Stimulated activated CD4-positive, alpha-beta T cell treated with anti-CD3 and anti-CD28 coated beads, Interleukin-2, amount 100 ng/mL, for 24 hours (primary cell): ENCODE measurements at regions not wholly inside any gene's neighbourhood (a gene's known extent, or its start where the extent isn't known, plus 50 kb on each side); places are given as distances from the start of the nearest gene placed in this dataset.

ENCODE experiments used
- DNase-seq, 2 donors: peaks; one replicate each; pipeline ENCODE4 v3.0.0-alpha.2; 2020

GRCh38 chr11:135075740-135076139 lies 663.7 kb upstream of the B3GAT1 start:
- peak; percentile 62 to 72 for DNase-seq

GRCh38 chr11:135074397-135074998 lies 662.5 kb upstream of the B3GAT1 start:
- no peak for DNase-seq

GRCh38 chr11:135073870-135074269 lies 661.8 kb upstream of the B3GAT1 start:
- DNase-seq, result no peak

- DNase-seq, result no peak
Observed at GRCh38 chr11:135073381-135073780, 661.3 kb upstream of the B3GAT1 start.

- no peak for DNase-seq
Observed at GRCh38 chr11:135069890-135070289, 657.8 kb upstream of the B3GAT1 start.

- no peak for DNase-seq
Observed at GRCh38 chr11:135069063-135069462, 657.0 kb upstream of the B3GAT1 start.

- DNase-seq, result no peak
Observed at GRCh38 chr11:135062994-135063393, 651.0 kb upstream of the B3GAT1 start.

GRCh38 chr11:135061166-135061565 lies 649.1 kb upstream of the B3GAT1 start:
- no peak for DNase-seq

- DNase-seq, result no peak
Observed at GRCh38 chr11:135046986-135047385, 634.9 kb upstream of the B3GAT1 start.

- no peak for DNase-seq
Observed at GRCh38 chr11:135046556-135046955, 634.5 kb upstream of the B3GAT1 start.

GRCh38 chr11:135043434-135043833 lies 631.4 kb upstream of the B3GAT1 start:
- no peak for DNase-seq

GRCh38 chr11:135037828-135038227 lies 625.8 kb upstream of the B3GAT1 start:
- DNase-seq, result no peak

- no peak for DNase-seq
Observed at GRCh38 chr11:135036488-135037297, 624.7 kb upstream of the B3GAT1 start.

GRCh38 chr11:135035282-135035681 lies 623.2 kb upstream of the B3GAT1 start:
- DNase-seq, result no peak

GRCh38 chr11:135033540-135033939 lies 621.5 kb upstream of the B3GAT1 start:
- no peak for DNase-seq

- no peak for DNase-seq
Observed at GRCh38 chr11:135031205-135031989, 619.4 kb upstream of the B3GAT1 start.

- DNase-seq, result peak in 1 of 2 donors; percentile 19
Observed at GRCh38 chr11:135027461-135027860, 615.4 kb upstream of the B3GAT1 start.

- DNase-seq, result no peak
Observed at GRCh38 chr11:135023499-135023898, 611.5 kb upstream of the B3GAT1 start.

- DNase-seq, result no peak
Observed at GRCh38 chr11:135022454-135022853, 610.4 kb upstream of the B3GAT1 start.

- DNase-seq, result no peak
Observed at GRCh38 chr11:135019899-135020298, 607.9 kb upstream of the B3GAT1 start.

- no peak for DNase-seq
Observed at GRCh38 chr11:135019343-135019871, 607.4 kb upstream of the B3GAT1 start.

- no peak for DNase-seq
Observed at GRCh38 chr11:135017296-135017695, 605.3 kb upstream of the B3GAT1 start.

GRCh38 chr11:135015966-135016365 lies 603.9 kb upstream of the B3GAT1 start:
- no peak for DNase-seq
